ENCODE measurements at regions not wholly inside any gene's neighbourhood (a gene's known extent, or its start where the extent isn't known, plus 50 kb on each side); places are given as distances from the start of the nearest gene placed in this dataset.

DNA sequence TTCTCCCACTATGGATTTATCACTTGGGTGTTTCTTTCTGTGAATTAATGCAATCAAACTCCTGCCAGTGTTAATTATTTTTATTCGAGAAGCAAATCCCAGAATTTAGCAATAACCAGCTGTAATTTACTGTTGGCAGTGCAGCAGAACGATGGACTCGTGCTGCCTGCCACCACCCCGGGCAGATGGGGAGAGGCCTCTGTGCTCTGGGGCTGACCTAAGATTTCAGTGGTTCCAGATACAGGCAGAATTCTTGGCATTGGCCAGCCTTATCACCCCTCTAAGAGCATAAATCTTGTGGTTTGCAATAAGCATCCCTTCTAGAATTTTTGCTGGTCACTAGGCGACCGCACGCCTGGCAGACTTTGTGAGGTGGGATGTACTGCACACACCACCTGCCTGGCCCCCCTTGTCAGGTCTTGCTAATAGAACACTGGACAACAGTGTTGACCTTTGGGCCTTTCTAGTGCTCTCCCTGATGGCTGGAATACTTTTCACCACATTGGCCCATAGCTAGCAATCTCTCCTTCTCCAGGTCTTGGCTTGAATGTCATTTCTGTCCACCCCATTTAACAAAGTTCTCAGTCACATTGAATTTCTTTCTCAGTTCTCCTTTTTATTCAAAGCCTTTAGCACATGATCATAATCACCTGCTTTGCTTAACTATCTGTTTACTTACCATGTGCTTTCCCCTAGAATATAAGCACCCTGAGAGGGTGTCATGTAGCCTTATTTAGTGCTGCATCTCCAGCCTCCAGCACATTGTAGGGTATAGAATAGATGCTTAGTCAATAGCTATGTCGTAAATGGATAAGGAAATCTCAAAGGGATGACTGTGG, 122.1 kb upstream of the DYNLRB2 start:
- DNase-seq: no peak

DNA sequence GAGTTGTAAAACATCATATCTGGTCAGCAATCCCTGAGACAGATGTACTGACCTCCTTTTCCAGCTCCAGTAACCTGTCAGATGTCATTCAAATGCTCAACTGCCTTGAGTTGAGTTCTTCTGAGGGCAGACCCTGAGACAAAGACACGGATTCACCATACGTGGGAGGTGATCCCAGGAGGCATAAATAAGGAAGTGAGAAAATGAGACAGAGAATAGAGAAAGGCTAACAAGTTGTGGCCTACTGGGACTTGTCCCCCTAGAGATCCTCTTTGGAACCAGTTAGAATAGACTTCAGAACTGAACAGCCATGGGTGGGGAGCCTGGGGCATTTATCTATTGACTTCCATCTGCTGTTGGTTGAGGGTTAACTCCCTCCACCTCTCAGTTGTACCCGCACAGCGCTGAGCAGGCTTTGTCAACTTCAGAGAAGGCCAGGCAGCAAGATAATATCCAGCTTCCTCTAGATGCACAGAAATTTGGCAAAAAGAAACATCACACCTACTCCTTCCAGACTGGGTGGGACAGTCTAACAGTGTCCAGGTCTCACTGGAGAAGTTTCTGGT, 123.0 kb upstream of the DYNLRB2 start:
- DNase-seq: peak; percentile 6

DNA sequence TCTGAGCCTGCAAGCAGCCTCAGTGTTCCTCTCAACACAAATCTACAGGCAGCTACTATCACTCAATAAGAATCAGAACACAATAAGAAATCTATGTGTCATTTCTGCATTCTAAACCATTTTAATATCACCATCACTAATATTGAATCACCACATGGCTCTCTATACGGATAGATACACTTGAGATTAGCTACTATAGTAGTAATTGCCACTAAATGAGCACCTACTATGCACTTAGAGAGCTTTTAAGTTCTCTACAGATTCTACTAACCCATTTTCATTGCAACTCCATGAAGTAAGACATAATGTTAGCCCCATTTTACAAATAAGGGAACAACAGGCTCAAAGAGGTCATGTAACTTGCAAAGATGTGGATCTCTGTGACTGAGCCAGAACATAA, 132.8 kb upstream of the DYNLRB2 start:
- DNase-seq: no peak

DNA sequence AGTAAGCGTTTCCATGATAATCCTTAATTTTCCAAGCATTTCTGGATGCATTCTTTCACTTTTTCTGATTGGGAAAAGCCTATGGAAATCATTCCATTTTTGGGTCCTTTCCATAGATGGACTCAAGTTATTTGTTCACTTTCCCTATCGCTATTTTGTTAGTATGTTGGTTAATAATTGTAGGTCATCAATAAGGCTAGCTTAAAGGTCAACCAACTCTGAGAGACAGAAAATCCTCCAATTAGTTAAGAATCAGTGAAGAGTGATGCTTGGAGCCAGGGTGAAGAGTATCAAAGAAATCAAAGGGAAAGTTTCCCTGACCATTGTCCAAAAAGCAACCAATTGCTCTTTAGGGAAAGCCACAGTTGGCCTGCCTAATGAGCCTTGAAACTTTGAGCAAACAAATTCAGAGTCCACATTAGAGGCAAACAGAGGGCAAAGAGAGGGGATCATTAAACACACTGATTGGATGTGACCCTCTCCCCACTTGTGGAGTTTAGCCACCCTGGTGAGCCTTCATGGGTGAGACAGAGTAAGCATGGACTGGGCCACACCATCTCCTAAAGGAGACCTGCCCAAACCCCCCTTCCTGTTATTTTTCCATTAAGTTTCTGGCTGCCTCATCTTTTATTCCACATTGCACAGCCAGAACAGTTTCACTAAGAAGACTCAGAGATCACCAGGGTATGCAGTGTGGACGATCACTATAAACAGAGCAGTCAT, 133.4 kb upstream of the DYNLRB2 start:
- no peak for DNase-seq

DNA sequence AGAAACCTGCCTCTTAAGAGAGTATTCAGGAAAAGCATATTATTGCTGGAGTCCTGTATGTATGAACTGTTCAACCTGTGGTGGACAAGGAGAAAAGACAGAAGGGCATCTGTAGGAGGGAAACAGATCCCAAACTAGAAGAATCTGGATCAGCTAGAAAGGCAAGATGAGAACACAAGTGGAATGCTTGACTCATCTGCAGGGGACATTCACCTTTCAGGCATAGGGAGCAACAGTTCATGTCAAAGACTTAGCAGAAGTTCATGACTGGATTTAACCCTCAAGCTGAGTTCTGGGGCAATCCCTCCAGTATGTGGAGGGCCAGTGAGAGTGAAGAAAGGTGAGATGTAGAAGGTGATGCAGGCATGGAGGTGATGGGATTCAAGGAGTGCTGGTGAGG, 135.9 kb upstream of the DYNLRB2 start:
- no peak for DNase-seq

DNA sequence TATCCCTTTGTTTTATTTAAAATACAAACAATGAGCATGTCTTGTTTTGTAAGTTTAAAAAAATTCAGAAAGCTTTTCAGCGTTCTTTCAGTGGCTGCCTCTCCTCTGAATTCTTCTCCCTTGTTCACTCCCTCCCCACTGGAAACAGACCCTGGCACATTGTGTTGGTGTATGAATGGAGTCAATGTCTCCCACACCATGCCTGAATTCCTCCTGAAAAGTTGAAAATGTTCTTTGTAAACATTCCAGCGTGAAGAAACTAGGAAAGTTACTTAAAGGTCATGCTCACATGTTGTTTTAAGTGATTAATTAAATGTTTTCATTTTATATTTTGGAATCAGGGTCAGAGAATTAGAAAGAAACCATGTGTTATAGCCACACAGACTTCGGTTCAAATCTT, 136.9 kb upstream of the DYNLRB2 start:
- DNase-seq: no peak

DNA sequence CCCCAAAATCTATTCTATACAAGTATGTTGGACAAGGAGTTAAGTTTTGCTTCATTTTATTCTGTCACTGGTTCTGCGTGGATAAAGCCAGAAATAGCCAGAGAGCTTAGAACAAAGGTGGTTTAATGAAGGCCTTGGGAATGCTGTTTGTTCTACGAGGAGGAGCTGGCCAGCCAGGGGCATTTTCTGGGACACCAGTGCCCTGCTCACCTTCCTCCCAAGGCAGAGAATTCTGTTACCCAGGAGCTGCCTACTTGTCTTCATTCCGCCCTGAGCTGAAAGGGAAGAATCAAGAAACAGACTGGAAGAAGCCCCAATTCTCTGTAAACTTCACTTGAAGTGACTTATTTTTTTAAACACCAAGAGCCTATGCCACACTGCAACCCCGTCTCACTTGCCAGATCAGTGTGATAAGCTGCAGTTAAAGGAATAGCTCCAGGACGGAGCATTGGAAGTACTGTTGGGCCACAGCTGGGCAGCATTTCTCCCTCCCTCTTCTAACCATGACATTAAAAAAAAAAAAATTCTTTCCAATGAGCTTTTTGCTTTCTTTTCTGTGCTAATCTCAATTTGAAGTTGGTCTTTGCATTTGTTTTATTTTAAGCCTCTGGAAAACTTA, 149.8 kb upstream of the DYNLRB2 start:
- DNase-seq: no peak

DNA sequence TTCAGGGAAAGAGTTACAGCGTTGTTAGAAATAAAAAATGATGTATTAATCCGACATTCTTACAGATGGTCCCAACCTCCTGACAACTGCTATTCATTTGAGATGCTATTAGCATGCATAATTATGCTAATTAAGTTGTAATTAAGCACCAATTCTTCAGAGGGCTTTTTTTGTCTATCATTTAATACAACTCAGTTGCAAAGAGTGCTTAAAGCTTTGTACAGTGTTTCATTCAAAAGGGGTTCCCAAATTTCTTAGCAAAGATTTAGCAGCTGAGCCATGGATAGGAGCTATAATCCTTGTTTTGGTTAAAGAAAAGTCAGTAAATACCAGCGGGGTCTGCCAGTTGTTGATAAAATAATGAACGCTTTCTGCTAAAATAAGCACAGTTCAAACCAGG, 150.7 kb upstream of the DYNLRB2 start:
- no peak for DNase-seq

DNA sequence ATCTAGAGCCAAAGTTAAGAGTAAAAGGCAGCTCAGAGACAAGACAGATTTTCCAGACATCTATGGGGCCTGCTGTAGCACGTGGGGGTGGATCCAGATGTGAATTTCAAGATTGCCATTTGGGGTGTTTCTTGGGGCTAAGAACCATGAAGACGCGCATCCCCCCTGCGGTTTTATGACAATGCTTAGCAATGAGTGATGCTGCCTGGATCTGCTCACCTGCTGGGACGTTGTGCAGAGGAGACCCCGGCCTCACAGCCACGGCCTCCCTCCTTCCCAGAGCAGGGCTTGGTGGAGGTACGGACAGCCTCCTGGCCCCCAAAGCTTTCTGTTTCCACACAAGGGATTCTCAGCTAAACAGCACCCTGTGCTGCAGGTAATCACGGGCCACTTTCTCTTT, 151.5 kb upstream of the DYNLRB2 start:
- DNase-seq: no peak

DNA sequence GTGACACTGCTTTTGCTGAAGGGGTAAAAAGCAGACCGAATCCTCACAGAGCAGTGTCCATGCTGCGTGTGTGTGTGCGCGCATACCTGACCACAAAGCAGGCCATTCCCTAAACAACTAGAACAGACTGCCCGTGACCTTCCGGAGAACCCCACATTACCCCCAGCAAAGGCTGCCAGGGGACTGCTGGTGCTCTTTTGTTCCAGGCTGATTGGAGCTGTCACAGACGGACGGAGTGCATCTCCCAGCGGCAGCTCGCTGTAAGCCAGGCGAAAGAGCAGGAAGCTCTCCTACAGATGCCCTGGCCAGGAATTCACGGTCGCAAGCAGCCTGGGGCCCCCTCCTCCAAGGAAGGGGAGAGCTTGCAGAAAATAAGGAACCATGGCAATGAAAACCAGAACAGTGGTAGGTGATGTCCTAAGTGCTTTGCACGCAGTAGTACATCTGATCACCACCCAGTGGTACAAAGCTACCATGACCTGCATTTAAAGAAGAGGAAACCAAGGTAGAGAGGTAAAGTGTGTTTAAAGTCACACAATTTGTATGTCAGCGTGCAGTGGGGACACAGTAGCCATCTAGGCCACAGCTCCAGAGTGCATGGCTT, 153.4 kb upstream of the DYNLRB2 start:
- no peak for DNase-seq

DNA sequence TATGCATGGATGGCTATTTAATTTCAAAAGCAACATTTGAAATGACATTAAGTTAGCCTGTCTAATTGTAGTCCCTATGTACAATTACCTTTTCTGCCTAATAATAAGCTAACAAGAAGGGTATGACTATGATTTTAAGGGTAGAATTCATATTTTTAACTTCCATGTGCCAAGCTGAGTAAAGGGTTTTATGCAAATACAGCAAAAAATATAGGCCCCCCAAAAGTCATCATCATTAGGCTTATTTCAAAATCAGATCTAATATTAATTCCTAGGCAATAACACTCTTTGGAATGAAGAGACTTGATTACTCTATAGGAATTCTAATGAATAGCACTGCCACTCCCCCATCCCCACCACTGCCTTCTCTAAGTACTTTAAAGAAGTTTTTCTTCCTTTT, 155.9 kb upstream of the DYNLRB2 start:
- DNase-seq: no peak

DNA sequence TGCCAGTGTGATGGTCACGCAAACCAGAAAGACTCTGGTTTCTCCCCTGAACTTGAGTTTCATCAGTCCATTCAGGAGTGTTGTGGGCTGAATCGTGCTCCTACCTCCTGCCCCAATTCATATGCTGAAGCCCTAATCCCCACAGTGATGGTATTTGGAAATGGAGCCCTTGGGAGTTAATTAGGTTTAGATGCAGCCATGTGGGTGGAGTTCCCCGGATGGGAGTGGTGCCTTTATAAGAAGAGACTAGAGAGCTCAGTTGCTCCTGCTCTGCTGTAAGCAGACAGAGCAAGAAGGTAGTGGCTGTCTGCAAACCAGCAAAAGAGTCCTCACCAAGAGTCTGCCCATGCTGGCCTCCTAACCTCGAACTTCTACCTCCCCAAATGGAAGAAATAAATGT, 160.3 kb upstream of the DYNLRB2 start:
- DNase-seq: no peak

DNA sequence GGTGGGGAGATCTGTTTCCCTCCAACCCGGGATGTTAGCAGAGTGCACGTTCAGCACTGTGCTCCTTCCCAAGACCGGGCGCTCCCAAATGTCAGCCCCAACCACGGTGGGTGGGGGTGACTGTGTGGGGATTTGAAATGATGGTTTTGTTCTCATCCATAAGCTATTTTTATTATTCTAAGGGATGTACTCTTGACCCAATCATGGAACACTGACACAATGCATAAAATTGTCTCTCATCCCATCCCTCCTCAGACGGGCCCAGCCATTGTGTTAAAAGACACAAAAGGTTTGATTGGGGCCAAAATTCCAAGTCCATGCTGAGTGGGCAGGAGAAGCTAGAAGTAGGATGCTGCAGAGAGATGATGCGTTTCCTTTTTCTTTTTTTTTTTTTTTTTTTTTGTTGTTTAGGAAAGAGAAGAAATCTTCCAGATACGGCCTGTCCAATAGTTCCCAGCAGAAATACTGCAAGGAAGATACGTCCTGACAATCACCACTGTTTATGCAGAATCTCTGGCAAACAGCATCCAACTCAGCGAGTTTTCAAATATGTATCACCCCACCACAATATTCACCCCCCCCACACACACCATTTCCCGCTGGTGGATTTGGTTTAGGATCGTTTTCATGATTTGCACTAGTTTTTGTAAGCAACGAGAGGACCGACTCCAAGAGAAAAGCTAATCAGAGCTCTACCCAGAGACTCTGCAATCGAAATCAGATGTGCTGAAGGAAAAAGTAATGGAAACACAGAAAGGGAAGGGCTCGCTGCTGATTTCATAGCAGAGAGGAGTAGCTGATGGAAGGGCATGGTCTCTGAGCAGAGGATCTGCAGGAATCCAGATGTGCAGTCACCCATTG, 163.5 kb upstream of the DYNLRB2 start:
- DNase-seq: no peak

DNA sequence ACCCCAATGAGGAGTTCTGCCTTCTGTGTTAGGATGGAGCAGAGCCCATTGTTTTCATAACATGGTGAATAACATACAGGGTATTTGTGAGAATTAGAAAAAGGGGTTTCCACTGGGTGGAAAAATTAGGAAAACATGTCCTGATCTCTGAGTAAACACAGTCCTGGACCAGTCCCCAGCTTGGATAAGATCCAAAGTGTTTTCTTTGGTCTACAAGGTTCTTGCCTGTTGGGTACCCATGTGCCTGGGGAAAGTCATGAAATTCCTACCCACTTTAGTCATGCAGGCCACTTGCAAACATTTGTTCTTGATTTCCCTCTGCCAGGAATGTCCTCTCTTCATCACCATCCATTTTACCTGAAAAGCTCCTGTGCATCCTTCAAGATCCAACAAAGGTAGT, 164.8 kb upstream of the DYNLRB2 start:
- no peak for DNase-seq

DNA sequence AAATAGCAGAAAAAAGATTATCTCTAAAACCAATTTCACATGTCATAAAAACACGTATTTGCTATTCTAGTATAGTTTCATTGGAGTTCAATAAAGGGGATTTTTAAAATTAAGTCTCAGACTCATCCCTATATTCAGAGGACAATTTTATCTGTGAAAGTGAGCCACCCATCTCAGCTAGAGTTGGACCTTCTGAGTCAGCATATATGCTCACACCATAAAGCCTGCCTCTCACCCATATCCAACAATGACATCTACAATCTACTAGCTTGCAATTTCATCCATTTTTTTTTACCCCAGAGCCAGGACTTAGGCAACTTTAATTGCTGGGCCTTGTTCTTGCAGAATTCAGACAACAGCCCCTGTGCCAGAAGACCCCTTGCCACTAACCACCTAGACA, 165.3 kb upstream of the DYNLRB2 start:
- DNase-seq: no peak

DNA sequence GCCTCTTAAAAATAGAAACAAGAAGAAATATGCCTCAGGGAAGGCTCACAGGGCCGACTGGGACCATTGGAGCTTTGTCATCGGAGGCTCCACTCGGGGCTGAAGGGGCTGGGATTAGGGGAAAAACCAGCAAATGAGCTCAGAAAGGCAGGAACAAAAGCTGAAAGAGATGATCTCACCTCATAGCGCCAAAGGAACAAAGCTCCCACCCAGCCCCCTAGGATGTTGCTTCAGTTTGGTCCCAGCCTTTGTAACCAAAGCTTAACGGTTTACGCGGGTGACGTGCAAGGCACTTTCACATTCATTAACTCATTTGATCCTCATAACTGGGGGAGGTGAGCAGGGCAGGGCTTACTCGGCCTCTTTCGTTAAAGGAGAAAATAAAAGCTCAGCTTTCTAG, 168.5 kb upstream of the DYNLRB2 start:
- DNase-seq: no peak

DNA sequence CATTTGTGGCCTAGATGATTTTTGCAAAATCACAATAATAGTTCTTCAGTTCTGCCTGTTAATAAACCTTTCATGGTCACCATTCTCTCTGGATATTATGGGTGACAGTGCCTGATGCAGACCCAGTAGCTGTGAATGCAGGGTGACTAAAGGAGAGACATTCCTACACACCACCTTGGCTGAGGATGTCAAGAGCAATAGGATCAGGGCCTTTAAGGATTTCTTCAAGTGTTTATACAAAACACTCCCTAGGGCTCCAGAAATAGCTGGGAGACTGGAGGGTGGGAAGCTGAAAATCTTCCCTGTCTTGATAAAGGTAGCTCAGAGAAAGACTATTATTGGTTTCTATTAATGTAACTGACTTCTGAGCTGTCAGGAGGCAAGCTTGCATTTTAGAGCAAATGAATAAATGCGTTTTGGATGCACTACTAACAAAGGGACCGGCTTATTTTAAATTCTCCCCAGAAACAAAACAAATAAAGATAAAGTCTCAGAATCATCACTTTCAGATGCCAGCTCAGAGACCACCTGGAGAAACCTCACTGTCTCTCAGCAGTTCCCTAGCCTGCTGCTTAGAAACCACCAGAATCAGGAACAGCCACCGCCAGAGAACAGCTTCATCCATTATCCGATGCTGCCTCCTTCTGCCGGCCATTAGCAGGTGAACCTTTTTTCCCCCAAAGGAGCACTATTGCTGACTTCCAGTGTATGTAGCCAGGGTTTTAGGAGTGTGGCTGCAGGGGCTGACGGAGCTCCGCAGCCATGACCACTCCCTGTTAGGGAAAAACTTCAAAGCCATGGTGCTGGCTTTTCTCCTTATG, 171.4 kb upstream of the DYNLRB2 start:
- no peak for DNase-seq

DNA sequence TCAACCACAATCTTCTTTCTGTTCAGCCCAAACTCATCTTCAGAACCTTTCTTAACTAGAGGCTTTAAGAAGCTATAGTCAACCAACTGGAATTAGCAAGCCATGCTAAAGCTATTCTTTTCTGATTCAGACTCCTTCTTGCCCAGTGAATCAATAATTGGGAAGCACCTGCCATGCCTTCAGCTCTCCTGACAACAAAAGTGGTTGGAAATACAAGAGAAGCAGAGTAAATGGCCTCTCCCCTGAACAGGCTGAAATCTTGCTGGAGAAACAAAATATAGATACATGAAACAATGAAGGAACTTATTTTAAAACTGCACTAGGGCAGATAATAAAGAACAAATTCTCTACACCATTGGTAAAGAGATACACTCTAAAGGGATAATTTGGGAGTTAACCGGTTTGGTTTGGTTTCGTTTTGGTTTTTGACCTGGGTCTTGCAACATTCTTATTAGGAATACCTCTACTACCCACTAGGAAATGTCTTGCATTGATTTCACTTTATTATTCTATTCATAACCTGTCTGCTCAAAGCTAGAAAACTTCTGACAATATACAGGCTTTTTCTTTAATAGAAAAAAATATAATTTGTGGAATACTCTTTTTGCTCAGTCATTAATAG, 173.6 kb upstream of the DYNLRB2 start:
- DNase-seq: no peak

DNA sequence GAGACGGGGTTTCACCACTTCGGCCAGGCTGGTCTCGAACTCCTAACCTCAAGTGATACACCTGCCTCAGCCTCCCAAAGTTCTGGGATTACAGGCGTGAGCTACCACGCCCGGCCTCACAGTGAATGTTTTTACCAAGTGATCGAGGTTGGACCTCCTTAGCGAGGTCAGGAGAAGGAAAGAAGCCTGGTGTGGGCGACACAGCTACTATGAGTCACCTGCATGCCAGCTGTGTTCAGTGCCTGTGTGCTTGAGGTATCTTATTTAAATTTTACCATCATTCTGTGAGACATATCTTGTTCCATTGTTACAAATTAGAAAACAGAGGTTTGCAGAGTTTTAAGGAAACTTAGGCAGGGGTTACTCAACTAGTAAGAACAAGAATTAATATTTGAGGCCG, 174.8 kb upstream of the DYNLRB2 start:
- no peak for DNase-seq

DNA sequence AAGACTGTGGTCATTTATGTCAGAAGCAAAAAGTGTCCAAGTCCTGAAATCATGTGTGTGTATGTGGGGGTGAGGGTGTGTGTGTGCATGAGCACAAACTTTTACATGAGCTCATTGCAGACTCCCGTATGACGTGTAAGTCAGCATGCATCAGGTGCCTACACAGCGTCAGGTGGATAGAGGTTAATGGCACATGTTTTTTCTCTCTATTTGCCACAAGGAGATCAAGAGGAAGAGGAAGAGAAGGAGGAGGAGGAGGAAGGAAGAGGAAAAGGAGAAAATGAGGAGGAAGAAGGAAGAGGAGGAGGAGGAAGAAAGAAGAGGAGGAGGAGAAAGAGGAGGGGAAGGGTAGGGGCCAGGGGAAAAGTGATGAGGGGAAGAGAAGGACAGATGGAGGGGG, 178.0 kb upstream of the DYNLRB2 start:
- DNase-seq: no peak

DNA sequence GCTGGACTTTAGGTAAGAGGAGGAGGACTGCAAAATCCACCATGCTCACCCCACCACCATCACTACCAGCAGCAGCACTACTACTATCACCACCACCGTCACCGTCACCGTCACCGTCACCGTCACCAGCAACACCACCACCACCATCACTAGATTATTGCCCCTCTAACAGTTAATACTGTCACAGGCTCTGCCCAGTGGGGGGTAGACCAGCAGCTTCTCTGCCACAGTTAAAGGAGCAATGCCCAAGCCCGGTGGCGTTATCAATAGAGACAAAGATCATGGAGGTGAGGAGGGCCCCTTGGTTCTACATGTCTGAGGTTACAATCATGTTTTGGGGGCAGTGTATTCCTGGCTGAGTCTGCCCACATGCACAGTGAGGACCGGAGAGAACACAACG, 184.4 kb upstream of the DYNLRB2 start:
- DNase-seq: no peak

Measured in MV-4-11 (cell line).